Liver (tissue), 3 donors: ENCODE measurements at regions not wholly inside any gene's neighbourhood (a gene's known extent, or its start where the extent isn't known, plus 50 kb on each side); places are given as distances from the start of the nearest gene placed in this dataset.

ENCODE experiments used
- ATF3 ChIP-seq: IDR thresholded peaks from 2 replicates; pipeline ENCODE4 v1.6.1; 2016; ENCODE audit warnings: antibody characterized with exemption
- CTCF ChIP-seq: fragments of 150-350 bp; IDR thresholded peaks from 2 replicates; pipeline ENCODE4 v1.5.1; 2017; ENCODE audit warnings: improper control_type of control experiment, low read depth, low read length; ENCODE audit not compliant: missing input control
- EGR1 ChIP-seq, 2 donors: IDR thresholded peaks; 2 replicates each; pipeline ENCODE4 v1.6.1; 2016 to 2018; ENCODE audit warnings: antibody characterized with exemption in 2 of 2, low read depth in 2 of 2
- GABPA ChIP-seq, 2 donors: IDR thresholded peaks in 1 of 2; conservative IDR thresholded peaks in 1 of 2; 2 replicates each; pipeline ENCODE4 v1.6.1; 2016; ENCODE audit warnings: antibody characterized with exemption in 2 of 2, mild to moderate bottlenecking in 1 of 2, moderate library complexity in 1 of 2
- HNF4A ChIP-seq, 2 donors: conservative IDR thresholded peaks; 2 replicates each; pipeline ENCODE4 v1.6.1; 2016; ENCODE audit warnings: antibody characterized with exemption in 2 of 2, mild to moderate bottlenecking in 2 of 2
- JUND ChIP-seq, 2 donors: IDR thresholded peaks; 2 replicates each; pipeline ENCODE4 v1.6.1; 2016; ENCODE audit warnings: antibody characterized with exemption in 2 of 2
- MAX ChIP-seq: IDR thresholded peaks from 2 replicates; pipeline ENCODE4 v1.6.1; 2016; ENCODE audit warnings: antibody characterized with exemption
- REST ChIP-seq: IDR thresholded peaks from 2 replicates; pipeline ENCODE4 v1.6.1; 2016; ENCODE audit warnings: antibody characterized with exemption, mild to moderate bottlenecking
- TAF1 ChIP-seq: conservative IDR thresholded peaks from 2 replicates; pipeline ENCODE4 v1.6.1; 2016; ENCODE audit warnings: antibody characterized with exemption, mild to moderate bottlenecking
- YY1 ChIP-seq: IDR thresholded peaks from 2 replicates; pipeline ENCODE4 v1.6.1; 2016; ENCODE audit warnings: antibody characterized with exemption, mild to moderate bottlenecking
- ZBTB33 ChIP-seq: IDR thresholded peaks from 2 replicates; pipeline ENCODE4 v1.6.1; 2016; ENCODE audit warnings: antibody characterized with exemption
- donor health status: healthy.
- donor health status: healthy.

GRCh38 chr7:114766041-114766356 is 155.9 kb upstream of the MDFIC start:
- no peak for TF ChIP-seq CTCF
- TF ChIP-seq REST = no peak
- no peak for TF ChIP-seq GABPA (IDR thresholded peaks at IDR 0.05 in 1 of 2, conservative IDR thresholded peaks at IDR 0.05 in 1 of 2)
- no peak for TF ChIP-seq TAF1
- TF ChIP-seq YY1 = no peak
- no peak for TF ChIP-seq ATF3
- TF ChIP-seq HNF4A (conservative IDR thresholded peaks at IDR 0.05) = no peak
- no peak for TF ChIP-seq ZBTB33
- no peak for TF ChIP-seq JUND (IDR thresholded peaks at IDR 0.05)
- no peak for TF ChIP-seq MAX
- no peak for TF ChIP-seq EGR1 (IDR thresholded peaks at IDR 0.05; ENCODE audit: low read depth in 2 of 2)
